ENCODE measurements at regions not wholly inside any gene's neighbourhood (a gene's known extent, or its start where the extent isn't known, plus 50 kb on each side); places are given as distances from the start of the nearest gene placed in this dataset.

- no peak overlapping the region for H3K4me3 ChIP-seq (ENCODE audit: low read depth, low read length)
- no peak for TF ChIP-seq CTCF (IDR thresholded peaks at IDR 0.05; ENCODE audit: control insufficient read depth, extremely low read depth, insufficient read depth)
- no peak for DNase-seq (ENCODE audit: low read depth)
Observed at GRCh38 chr6:23478312-23478711, 647.7 kb upstream of the NRSN1 start.

GRCh38 chr6:23483896-23484295 lies 642.1 kb upstream of the NRSN1 start:
- no peak for DNase-seq (ENCODE audit: low read depth)
- TF ChIP-seq CTCF (IDR thresholded peaks at IDR 0.05; ENCODE audit: control insufficient read depth, extremely low read depth, insufficient read depth): no peak

GRCh38 chr6:23494367-23494766 lies 631.6 kb upstream of the NRSN1 start:
- no peak for DNase-seq (ENCODE audit: low read depth)
- no peak for TF ChIP-seq CTCF (IDR thresholded peaks at IDR 0.05; ENCODE audit: control insufficient read depth, extremely low read depth, insufficient read depth)
- H3K4me3 ChIP-seq (ENCODE audit: low read depth, low read length): no peak overlapping the region

More at GRCh38 chr6:23483896-23484295, 642.1 kb upstream of the NRSN1 start:
- H3K4me3 ChIP-seq (ENCODE audit: low read depth, low read length): no peak overlapping the region

GRCh38 chr6:23498013-23498412 lies 628.0 kb upstream of the NRSN1 start:
- no peak for TF ChIP-seq CTCF (IDR thresholded peaks at IDR 0.05; ENCODE audit: control insufficient read depth, extremely low read depth, insufficient read depth)
- no peak for DNase-seq (ENCODE audit: low read depth)
- no peak overlapping the region for H3K4me3 ChIP-seq (ENCODE audit: low read depth, low read length)

GRCh38 chr6:23499549-23499948 lies 626.5 kb upstream of the NRSN1 start:
- no peak for TF ChIP-seq CTCF (IDR thresholded peaks at IDR 0.05; ENCODE audit: control insufficient read depth, extremely low read depth, insufficient read depth)
- peak; percentile 36 for DNase-seq (ENCODE audit: low read depth)

GRCh38 chr6:23503173-23503572 lies 622.8 kb upstream of the NRSN1 start:
- TF ChIP-seq CTCF (IDR thresholded peaks at IDR 0.05; ENCODE audit: control insufficient read depth, extremely low read depth, insufficient read depth): no peak

More at GRCh38 chr6:23499549-23499948, 626.5 kb upstream of the NRSN1 start:
- no peak overlapping the region for H3K4me3 ChIP-seq (ENCODE audit: low read depth, low read length)

GRCh38 chr6:23505026-23505425 lies 621.0 kb upstream of the NRSN1 start:
- DNase-seq (ENCODE audit: low read depth): no peak
- TF ChIP-seq CTCF (IDR thresholded peaks at IDR 0.05; ENCODE audit: control insufficient read depth, extremely low read depth, insufficient read depth): no peak
- H3K4me3 ChIP-seq (ENCODE audit: low read depth, low read length): no peak overlapping the region

More at GRCh38 chr6:23503173-23503572, 622.8 kb upstream of the NRSN1 start:
- DNase-seq (ENCODE audit: low read depth): no peak
- H3K4me3 ChIP-seq (ENCODE audit: low read depth, low read length): no peak overlapping the region

Measured in LNCaP clone FGC (cell line).